ENCODE measurements at regions not wholly inside any gene's neighbourhood (a gene's known extent, or its start where the extent isn't known, plus 50 kb on each side); places are given as distances from the start of the nearest gene placed in this dataset.
"Not testable (repeated sequence)": the region's sequence is repeated elsewhere in the genome, so short reads cannot be mapped to it uniquely, and the experiment has no call there.

DNA sequence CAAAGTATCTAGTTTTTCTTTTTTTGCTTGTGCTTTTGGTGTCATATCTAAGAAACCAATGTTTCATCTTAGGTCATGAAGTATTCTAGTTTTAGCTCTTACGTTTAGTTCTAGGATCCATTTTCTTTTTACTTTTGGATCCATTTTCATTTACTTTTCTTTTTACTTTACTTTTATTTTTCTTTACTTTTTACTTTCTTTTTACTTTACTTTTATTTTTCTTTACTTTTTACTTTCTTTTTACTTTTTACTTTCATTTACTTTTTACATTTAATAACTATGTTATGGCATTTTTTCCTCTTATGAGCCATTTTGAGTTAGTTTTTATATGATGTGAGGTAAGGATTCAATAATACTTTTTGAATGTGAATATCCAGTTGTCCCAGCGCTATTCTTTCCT lies 213.4 kb downstream of the ZFP36L2 start:
- no peak for DNase-seq

DNA sequence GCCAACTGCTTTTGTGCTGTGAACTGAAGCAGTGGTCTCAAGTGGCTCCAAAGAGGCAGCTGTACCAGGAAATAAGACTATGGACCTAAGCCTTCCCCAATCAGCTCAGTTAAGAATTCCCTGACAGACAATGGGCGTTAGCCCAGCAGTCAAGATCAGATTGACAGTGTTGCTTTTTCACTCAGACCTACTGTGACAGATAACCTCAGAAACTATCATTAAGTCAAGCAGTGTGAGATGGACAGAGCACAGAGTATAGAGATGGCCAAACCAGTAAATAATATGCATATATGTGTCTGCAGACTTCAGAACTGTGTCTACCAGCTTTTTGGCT lies 215.3 kb downstream of the ZFP36L2 start:
- DNase-seq, result no peak

DNA sequence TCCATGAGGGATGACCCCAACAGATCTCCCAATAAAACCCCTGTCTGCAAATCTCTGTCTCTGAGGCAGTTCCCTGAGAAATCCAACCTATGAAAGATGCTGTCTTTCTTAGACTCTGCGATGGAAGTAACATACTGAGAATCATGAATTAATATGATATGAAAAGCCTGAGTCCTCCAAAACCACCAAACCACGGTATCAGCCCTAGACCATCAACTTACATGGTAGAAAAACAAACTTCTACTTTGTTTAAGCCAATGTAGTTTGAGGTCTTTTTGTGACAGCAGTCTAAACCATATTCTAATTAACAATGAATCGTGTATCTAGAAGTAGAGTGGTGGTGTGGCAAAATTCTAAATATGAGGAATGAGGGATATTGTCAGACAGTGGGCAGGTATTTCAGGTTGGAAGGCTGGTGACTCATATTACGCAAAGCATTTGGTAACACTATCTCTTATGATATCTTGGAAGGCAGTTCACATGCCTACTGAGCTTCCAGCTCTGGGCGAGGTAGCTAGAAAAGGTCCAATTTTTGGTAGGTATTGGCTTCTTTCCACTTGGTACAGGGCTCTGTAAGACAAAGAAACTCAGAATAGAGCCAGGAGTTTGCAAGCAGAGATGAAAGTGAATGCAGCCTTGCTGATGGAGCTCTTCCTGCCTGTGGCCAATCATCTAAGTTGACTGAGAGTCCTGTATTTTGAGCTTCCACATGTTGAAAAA lies 215.8 kb downstream of the ZFP36L2 start:
- DNase-seq, result no peak

DNA sequence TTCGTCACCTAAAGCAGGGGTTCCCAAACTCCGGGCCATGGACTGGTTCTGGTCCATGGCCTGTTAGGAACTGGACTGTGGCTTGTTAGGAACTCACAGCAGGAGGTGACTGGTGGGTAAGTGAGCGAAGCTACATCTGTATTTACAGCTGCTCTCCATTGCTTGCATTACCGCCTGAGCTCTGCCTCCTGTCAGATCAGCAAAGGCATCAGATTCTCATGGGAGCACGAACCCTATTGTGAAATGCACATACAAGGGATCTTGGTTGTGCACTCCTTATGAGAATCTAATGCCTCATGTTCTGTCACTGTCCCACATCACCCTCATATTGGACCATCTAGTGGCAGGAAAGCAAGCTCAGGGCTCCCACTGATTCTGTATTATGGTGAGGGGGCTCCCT lies 217.0 kb downstream of the ZFP36L2 start:
- DNase-seq, result no peak

DNA sequence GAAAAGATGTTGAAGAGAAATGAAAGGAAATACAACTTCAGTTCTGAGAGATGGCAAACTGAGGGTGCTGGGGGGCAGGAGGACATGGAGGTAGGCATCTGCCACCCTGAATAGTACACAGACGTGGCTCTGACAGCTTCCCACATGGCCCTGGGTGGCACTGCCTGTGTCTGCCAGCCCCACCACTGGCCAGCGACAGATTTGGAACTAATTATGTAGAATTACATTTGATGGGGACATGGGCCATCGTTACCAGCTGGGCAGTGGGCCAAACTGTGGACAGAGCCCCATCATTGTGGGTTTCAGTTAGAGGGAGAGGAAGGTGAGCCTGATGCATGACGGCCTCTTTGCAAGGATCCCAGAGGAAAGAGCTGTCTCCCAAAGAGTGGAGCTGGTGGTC lies 216.0 kb upstream of the HAAO start:
- DNase-seq, result no peak

DNA sequence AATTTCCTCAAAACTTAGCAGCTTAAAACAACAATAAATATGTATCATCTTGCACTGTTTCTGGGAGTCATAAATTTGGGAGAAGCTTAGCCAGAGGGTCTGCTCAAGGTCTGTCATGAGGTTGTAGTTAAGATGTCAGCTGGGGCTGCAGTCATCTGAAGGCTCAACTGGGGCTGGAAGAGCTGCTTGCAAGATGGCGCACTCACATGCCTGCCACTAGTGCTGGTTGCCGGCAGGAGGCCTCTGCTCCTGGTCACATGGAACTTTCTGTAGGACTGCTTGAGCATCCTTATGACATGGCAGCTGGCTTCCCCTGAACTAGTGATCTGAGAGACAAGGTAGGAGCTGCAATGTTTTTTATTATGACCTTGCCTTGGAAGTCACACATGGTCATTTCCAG lies 215.5 kb upstream of the HAAO start:
- no peak for DNase-seq

DNA sequence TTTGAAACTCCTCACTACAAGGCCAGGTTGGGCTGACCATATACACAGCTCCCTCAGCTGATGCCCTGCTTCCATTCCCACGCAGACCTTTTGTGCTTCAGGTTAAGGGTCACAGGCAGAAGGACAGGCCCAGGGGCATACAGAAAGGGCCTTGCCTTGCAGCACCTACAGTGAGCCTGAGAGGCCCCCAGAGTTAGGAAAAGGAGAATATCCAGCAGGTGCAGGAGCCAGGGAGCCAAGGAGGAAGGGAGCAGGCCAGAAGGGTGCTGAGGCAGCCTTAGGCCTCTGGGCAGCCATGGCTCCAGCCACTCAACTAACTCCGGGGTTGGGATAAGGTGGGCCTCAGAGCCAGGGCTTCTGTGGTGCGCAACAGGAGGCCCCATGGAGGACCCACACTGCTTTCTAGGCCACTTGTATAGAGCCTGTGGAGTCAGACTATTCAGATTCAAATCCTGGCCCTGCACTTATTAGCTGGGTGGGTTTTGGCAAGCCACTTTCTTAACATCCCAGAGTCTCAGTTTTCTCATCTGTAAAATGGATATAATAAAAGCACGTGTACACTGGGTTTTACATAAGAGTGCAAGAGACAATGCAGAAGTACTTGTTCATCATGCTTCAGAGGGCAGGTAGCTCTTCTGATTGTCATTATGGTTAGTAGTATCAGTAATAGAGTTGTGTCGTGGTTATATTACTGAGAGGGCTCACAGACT lies 214.6 kb upstream of the HAAO start:
- no peak for DNase-seq

DNA sequence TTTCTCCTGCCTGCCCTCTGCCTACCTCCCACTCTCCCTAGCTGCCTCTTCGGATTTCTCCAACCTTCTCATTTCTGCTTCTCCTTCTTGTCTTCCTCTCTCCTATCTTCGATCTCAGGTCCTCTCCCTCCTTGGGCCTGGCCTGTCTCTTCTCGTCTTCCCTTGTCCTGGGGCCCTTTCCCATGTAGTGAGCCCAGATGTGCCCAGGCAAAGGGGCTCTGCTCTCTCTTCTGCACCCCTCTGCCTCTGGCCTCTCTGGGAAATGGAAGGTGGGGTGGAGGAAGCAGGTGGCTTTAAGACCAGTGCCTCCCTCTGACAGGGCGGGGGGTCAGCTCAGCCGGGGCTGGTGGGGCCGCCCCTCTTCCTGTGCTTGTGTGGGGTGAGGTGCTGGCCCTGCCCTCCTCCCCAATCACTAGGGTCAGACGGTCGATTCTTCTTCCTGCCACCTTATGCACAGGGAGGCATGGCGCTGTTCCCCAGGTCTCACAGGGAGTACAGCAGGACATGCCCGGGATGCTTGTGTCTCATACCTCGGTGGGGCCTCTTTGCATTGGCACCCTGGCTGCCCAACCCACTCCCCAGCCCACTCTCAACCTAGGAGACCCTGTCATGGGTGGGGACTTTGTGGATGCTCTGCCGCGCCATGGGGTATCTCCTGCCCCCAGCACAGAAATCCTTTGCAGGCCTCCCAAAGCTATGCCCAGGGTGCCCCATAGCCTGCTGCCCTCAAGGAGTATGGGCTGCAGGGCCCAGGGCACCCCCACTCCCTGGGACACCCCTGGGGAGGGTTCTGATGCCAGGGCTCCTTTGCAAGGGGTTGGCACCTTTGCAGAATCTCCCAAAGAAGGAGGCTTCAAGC lies 213.8 kb upstream of the HAAO start:
- DNase-seq, result no peak

DNA sequence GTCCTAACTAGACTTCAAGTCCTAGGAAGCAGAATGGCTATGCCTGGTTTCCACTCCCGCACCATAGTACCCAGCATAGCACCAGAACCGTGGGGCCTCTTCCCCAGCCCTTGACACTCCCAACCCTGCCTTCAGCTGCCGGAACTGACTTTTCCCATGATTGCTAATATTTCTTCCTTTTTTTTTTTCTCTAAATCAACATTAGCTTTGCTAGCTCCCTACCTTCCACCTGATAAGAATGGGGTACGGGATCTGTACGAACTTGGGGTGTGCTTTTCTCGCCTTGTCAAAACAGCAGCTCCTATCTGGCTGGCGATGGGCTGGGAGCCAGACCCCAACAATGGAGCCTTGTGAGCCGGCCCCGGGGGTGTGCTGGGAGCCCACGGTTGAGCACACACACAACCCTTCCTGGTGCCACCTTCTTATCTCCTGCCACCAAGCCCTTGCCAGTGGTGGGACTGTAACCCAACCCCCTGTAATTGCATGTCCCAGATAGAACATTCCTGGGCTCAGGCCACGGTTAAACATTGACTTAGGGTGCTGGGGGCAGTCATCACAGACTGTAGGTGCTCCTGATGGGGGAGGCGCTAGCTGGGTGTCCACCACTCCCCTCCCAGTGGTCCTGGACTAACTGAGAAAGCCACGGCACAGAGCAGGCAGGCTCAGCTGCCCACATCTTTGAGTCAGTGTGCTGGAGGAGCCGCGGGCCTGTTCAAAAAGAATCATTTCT lies 213.0 kb upstream of the HAAO start:
- peak; percentile 68 for DNase-seq

DNA sequence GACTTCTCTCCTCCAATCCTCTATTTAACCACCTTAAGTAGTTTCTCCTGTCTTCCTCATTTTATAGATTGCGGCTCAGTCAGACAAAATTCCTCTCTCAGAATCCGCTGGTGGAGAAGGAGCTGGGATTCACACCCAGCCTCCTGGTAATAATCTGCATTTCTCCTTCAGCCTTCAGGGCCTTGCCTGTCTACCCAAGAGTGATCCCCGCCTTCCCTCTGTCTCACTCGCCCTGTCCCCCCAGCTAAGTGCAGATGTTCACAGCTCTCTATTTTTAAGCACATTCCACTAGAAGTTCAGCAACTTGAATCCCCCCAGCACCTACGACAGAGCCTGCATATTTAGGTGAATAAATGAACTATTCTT lies 212.5 kb upstream of the HAAO start:
- DNase-seq, result no peak

DNA sequence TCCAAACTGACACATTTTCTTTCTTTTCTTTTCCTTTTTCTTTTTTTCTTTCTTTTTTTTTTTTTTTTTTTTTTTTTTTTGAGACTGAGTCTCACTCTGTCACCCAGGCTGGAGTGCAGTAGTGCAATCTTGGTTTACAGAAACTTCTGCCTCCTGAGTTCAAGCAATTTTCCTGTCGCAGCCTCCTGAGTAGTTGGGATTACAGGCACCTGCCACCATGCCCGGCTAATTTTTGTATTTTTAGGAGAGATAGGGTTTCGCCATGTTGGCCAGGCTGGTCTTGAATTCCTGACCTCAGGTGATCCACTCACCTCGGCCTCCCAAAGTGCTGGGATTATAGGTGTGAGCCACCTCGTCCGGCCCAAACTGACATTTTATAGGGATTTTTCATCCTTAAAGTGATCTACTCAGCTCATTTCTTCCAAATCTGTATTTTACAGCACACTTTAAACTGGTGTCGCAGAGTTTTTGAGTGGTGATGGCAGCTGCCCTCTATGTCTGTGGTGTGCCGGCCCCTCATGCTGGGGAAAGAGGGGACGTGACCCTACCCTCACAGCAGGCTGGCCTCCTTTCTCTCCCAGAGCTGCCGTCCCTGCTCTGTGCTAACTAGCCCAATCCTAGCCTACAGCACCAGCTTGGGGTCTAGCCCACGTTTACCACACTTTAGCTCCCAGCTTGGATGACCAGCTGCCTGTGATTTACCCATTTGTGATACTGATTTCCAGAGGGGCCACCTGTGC lies 211.9 kb upstream of the HAAO start:
- DNase-seq, result not testable (repeated sequence)

DNA sequence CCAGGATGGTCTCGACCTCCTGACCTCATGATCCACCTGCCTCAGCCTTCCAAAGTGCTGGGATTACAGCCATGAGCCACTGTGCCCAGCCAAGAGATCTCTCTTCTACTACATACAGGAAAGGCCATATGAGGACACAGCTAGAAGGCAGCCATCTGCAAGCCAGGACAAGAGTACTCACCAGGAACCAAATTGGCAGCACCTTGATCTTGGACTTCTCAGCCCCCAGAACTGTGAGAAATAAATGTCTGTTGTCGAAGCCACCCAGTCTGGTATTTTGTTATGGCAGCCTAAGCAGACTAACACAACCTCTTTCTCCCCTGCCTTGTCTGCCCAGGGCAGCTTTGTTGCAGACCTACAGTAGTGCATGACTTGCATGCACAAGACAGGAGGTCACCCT lies 211.3 kb upstream of the HAAO start:
- DNase-seq, result no peak

DNA sequence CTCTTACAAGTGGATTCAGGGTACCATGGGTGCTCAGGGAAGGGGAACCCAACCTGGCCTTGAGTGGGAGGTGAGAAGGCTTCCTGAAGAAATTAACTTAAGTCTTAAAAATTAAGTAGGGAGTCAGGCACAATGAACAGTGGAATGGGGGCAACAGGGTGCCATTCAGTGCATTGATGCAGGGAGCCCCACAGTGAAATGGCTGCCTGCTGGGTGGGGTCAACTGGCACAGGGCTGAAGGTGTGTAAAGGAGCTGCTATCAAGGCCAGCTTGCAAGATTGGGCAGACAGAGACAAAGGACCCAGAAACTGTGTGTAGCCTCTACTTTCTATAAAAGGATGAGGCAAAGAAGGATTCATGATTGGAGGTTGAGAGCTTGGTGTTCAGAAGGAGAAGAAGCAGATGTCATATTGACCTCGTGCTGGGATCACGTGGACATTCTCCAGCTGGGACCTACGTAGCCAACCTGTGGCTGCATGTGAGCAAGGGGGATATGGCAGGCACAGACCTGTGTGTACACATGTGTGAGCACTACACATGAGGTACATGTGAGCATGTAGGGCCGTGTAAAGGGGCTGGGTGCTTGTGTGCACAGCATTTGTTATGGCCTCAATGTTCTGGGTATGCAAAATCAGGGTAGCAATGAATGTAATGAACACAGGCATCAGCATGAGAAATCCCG lies 209.5 kb upstream of the HAAO start:
- no peak for DNase-seq

DNA sequence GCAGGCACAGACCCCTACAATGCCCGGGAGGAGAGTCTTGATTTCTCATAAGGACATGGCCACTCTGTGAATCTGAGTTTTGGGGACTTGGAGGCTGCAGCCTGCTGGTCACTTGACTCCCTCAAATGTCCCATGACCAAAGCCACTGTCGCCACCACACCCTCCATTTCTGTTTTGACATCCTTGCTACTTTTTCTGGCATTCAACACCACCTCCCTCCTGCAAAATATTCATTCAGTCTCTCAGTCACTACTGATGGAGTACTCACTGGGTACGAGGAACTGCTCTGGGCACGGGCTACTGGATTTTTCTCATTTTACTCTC lies 208.6 kb upstream of the HAAO start:
- no peak for DNase-seq

DNA sequence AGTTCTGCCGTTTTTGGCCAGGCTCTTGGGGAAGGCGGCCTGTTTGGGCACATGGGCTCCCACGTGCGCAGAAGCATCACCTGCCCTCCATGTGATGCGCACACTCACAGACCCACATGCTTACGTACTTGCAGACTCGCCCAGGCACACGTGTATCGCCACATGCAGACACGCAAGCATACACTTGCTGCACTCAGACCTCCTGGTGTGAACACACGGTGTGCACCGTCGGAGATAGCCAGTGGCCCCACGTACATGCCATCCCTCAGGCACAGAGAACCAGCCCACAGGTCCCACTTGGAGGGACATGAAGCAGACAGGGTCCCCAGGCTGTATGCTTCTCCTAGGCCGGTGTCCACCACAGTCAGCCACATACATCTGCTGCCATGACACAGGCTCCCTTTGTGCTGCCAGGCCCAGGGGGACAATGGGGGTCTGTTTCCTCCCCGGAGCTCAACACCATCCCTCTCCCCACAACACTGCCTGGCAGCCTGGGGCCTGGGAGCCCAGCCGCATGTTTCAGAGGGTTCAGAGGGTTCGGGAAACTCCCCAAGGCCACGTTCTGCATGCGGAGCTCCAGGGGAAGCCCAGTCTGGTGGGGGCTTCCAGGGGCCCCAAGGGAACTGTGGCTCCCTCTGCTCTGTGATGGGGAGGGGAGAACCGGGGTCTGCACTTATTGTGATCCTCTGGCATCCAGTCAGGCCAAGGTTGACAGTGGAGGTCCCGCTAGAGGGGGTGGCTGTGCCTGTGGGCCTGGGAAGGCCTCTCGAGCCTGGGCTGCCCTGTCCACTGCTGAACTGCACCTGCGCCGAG lies 208.1 kb upstream of the HAAO start:
- DNase-seq, result no peak

DNA sequence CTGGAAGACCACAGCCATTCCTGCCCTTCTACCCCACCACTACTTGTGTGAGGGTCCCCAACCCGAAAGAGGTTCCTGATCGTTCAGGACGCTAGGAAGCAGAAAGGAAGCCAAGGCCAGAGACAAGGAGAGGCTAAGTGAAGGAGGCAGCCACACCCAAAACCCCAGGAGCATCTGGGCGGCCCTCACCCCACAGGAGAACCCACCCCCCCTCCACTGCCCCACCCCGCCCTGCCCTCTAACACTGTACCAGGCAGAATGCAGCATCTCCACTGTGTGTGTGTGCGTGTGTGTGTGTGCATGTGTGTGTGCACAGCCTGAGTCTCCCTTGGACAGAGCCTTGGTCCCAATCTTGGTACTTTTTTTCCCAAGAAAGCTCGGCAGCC lies 207.5 kb upstream of the HAAO start:
- DNase-seq, result no peak

DNA sequence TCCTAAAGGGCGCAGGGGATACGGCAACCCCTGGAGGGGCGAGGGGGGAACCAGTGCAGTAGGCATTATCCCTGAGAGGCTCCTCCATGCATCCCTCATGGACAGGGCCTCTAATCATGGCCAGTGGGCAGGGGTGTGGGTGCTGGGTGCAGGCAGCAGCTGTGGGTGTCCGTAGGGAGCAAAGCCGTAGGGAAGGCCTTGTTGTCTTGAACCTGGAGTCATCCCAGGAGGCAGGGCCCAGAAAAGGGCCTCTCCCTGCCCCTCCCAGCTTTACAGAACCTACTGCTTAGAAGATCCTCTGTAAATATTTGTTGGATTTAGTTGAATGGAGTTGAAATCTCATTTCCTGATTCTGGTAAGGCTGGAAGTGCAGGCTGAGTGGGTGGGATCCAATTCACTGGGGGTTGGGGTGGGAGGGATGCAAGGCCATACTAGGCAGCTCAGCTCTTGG lies 207.0 kb upstream of the HAAO start:
- DNase-seq, result no peak

DNA sequence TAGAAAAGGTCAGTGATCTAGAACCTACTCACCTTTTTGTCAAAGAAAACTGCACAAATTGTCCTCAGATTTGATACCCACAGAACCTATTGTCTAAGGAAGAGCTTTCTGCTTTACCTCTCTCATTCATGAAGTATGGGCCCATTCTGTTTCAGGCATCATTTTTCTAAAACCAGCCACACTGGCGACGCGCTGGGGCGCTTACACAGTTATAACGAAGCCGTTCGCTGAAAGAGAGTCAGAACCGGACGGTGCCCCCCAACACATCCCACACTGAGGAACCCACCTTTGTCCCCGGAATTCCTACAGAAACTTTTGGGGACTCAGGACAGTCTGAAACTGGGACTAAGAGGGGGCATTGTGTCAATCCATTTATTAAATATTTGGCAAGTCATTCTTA lies 206.3 kb upstream of the HAAO start:
- DNase-seq, result no peak

DNA sequence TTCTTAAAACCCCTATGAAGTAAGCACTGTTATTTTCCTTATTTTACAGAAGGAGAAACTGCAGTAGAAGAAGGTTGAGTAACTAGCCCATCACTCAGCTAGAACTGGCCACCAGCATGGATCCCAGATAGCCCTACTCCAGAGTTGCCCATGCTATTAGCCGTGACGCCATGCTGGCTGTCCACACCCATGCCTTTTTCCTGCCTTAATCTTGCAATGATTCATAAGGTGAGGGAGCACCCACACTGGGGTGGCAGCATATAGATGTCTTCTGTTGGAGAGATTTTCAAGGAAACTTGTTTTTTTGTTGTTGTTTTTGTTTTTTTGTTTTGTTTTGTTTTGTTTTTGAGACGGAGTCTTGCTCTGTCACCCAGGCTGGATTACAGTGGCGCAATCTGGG lies 204.1 kb upstream of the HAAO start:
- no peak for DNase-seq

DNA sequence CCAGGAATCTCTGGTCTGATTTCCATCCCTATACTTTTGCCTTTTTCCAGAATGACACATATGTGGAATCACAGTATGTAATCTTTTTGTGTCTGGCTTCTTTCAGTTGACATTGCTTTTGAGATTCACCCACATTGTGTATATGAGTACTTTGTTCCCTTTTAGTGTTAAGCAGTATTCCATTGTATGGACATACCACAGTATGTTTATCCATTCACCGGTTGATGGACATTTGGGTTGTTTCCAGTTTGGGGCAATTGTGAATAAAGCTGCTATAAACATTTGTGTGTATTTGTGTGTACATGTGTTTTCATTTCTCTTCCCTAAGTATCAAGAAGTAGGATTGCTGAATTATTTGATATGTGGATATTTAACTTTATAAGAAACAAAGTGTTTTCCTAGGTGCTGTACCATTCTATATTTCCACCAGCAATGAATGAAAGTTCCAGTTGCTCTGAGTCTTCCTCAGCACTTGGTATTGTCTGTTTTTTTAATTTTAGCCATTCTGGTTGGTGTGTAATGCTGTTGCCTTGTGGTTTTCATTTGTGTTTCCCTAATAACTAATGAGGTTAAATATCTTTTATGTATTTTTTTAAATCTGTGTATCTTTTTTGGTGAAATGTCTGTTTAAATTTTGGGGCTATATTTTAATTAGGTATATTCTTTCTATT lies 203.5 kb upstream of the HAAO start:
- no peak for DNase-seq

Measured in right kidney (tissue), 1 donor.